HCT116 (cell line): ENCODE measurements at regions not wholly inside any gene's neighbourhood (a gene's known extent, or its start where the extent isn't known, plus 50 kb on each side); places are given as distances from the start of the nearest gene placed in this dataset.

Source experiments
- ATAC-seq: fragments of 200-7000 bp; cut with Tn5 transposase; 2 replicates; pipeline ENCODE4 v1.9.1; 2020; ENCODE audit warnings: mild to moderate bottlenecking, moderate library complexity
- BruUV-seq: library from RNA; stranded (reverse); fragments of 400-500 nt; replicated peaks from 2 replicates; lab custom pipeline; 2021; lab: Mats Ljungman, UMichigan
- CTCF ChIA-PET: fragments of 300-600 bp; sonication (Branson Sonifier 250); formaldehyde crosslinking; loops from one replicate; lab custom pipeline; 2021; ENCODE audit warnings: antibody characterized with exemption; lab: Charles Lee
- POLR2A ChIA-PET: fragments of 300-600, 350-600 bp; sonication (Branson Sonifier 250); formaldehyde crosslinking; loops from one replicate; lab custom pipeline; 2021; ENCODE audit warnings: antibody characterized with exemption; lab: Charles Lee
- RAD21 ChIA-PET, 2 experiments: fragments of 300-600 bp; sonication (Branson Sonifier 250); formaldehyde crosslinking; loops; one replicate each; lab custom pipeline; 2023; ENCODE audit warnings: low total read pairs in 2 of 2; ENCODE audit not compliant: uncharacterized antibody in 2 of 2, unreplicated experiment in 2 of 2, low non-redundant PET in 1 of 2; lab: Charles Lee
- DNase-seq: peaks from one replicate; pipeline ENCODE4 v3.0.0-alpha.2; 2010; ENCODE audit warnings: low read depth, low spot score
- H2AFZ ChIP-seq: fragments of 200-600 bp; shearing (Covaris generic), sonication (generic); 2 replicates; pipeline ENCODE4 v1.6.1; 2017; ENCODE audit warnings: low read depth, mixed run types, mixed read lengths, antibody characterized with exemption, low read length; ENCODE audit not compliant: poor library complexity, severe bottlenecking
- H3K27ac ChIP-seq: 2 replicates; pipeline ENCODE4 v1.5.1; 2012; ENCODE audit warnings: low read depth, low read length
- H3K27me3 ChIP-seq: fragments of 200-600 bp; sonication (generic); 2 replicates; pipeline ENCODE4 v1.6.1; 2016; ENCODE audit warnings: mixed run types, low read length, mixed read lengths; ENCODE audit not compliant: insufficient read depth
- H3K36me3 ChIP-seq, 2 experiments: fragments of 200-500 bp in 1 of 2; fragments of 200-600 bp in 1 of 2; sonication (Bioruptor generic) in 1 of 2; sonication (generic) in 1 of 2; 2 replicates each; pipeline versions ENCODE4 v1.5.1 to v1.6.1; 2014 to 2016; ENCODE audit warnings: low read length in 2 of 2, inconsistent platforms in 1 of 2, mixed read lengths in 1 of 2, mixed run types in 1 of 2; ENCODE audit not compliant: insufficient read depth in 2 of 2, control insufficient read depth in 1 of 2
- H3K4me1 ChIP-seq, 2 experiments: fragments of 200-600 bp in 1 of 2; sonication (generic) in 1 of 2; 2 replicates each; pipeline versions ENCODE4 v1.5.1 to v1.6.1; 2012 to 2017; ENCODE audit warnings: low read length in 2 of 2, inconsistent platforms in 1 of 2, mild to moderate bottlenecking in 1 of 2, mixed read lengths in 1 of 2, mixed run types in 1 of 2, moderate library complexity in 1 of 2; ENCODE audit not compliant: insufficient read depth in 2 of 2, control insufficient read depth in 1 of 2
- H3K4me2 ChIP-seq: fragments of 200-600 bp; sonication (generic); 2 replicates; pipeline ENCODE4 v1.6.1; 2017; ENCODE audit warnings: mixed run types, low read length, mixed read lengths
- H3K4me3 ChIP-seq, 2 experiments: fragments of 200-600 bp in 1 of 2; sonication (generic) in 1 of 2; replicated peaks in 1 of 2; 2 replicates each; pipeline ENCODE4 v1.5.1; 2011 to 2016; ENCODE audit warnings: low read length in 2 of 2, control low read depth in 1 of 2, low read depth in 1 of 2, mild to moderate bottlenecking in 1 of 2, mixed read lengths in 1 of 2, mixed run types in 1 of 2
- H3K79me2 ChIP-seq: fragments of 200-600 bp; sonication (generic); 2 replicates; pipeline ENCODE4 v1.6.1; 2017; ENCODE audit warnings: mild to moderate bottlenecking, mixed run types, low read length, moderate library complexity, mixed read lengths; ENCODE audit not compliant: insufficient read depth
- H3K9ac ChIP-seq: fragments of 200-600 bp; sonication (generic); 2 replicates; pipeline ENCODE4 v1.6.1; 2016; ENCODE audit warnings: low read length, mixed read lengths
- H3K9me2 ChIP-seq: fragments of 200-600 bp; sonication (generic), shearing (Covaris generic); 2 replicates; pipeline ENCODE4 v1.6.1; 2017; ENCODE audit warnings: mixed run types, mild to moderate bottlenecking, moderate library complexity; ENCODE audit not compliant: insufficient read depth
- H3K9me3 ChIP-seq, 2 experiments: fragments of 200-500 bp in 1 of 2; fragments of 200-600 bp in 1 of 2; sonication (Bioruptor generic) in 1 of 2; sonication (generic) in 1 of 2; 2 replicates each; pipeline ENCODE4 v1.6.1; 2014 to 2017; ENCODE audit warnings: low read length in 2 of 2, mixed read lengths in 2 of 2, inconsistent platforms in 1 of 2, low read depth in 1 of 2, mild to moderate bottlenecking in 1 of 2, mixed run types in 1 of 2, moderate library complexity in 1 of 2; ENCODE audit not compliant: control insufficient read depth in 1 of 2, insufficient read depth in 1 of 2
- H4K20me1 ChIP-seq: fragments of 200-600 bp; sonication (generic), shearing (Covaris generic); 2 replicates; pipeline ENCODE4 v1.6.1; 2017; ENCODE audit warnings: mixed run types, mild to moderate bottlenecking, moderate library complexity; ENCODE audit not compliant: insufficient read depth
- ATF3 ChIP-seq: IDR thresholded peaks from 2 replicates; pipeline ENCODE4 v1.6.1; 2012
- CBX3 ChIP-seq: IDR thresholded peaks from 2 replicates; pipeline ENCODE4 v1.6.1; 2012; ENCODE audit warnings: low read depth
- CEBPB ChIP-seq: IDR thresholded peaks from 2 replicates; pipeline ENCODE4 v1.6.1; 2012; ENCODE audit warnings: low read depth
- CTCF ChIP-seq, 3 experiments: fragments of 200-600 bp in 1 of 3; sonication (generic) in 1 of 3; IDR thresholded peaks in 2 of 3; conservative IDR thresholded peaks in 1 of 3; 2 replicates each; pipeline ENCODE4 v1.5.1; 2012 to 2017; ENCODE audit warnings: low read depth in 2 of 3, low read length in 2 of 3, antibody characterized with exemption in 1 of 3, borderline replicate concordance in 1 of 3, control low read depth in 1 of 3, mild to moderate bottlenecking in 1 of 3, mixed read lengths in 1 of 3, mixed run types in 1 of 3, moderate library complexity in 1 of 3; ENCODE audit not compliant: insufficient read depth in 1 of 3
- EGR1 ChIP-seq: IDR thresholded peaks from 2 replicates; pipeline ENCODE4 v1.6.1; 2012; ENCODE audit warnings: low read depth
- EZH2phosphoT487 ChIP-seq: fragments of 200-600 bp; IDR thresholded peaks from 2 replicates; pipeline ENCODE4 v1.6.1; 2018; ENCODE audit warnings: antibody characterized with exemption, borderline replicate concordance
- FOSL1 ChIP-seq: IDR thresholded peaks from 2 replicates; pipeline ENCODE4 v1.6.1; 2012; ENCODE audit warnings: low read depth
- JUND ChIP-seq: IDR thresholded peaks from 2 replicates; pipeline ENCODE4 v1.6.1; 2012
- POLR2A ChIP-seq: IDR thresholded peaks from 2 replicates; pipeline ENCODE4 v1.7.0; 2011; ENCODE audit warnings: borderline replicate concordance; ENCODE audit not compliant: insufficient read depth, insufficient read length; ENCODE audit errors: extremely low read depth
- POLR2AphosphoS5 ChIP-seq: IDR thresholded peaks from 2 replicates; pipeline ENCODE4 v1.6.1; 2011; ENCODE audit warnings: mild to moderate bottlenecking, low read depth, low read length, moderate library complexity
- RAD21 ChIP-seq: IDR thresholded peaks from 2 replicates; pipeline ENCODE4 v1.6.1; 2012; ENCODE audit warnings: low read depth, mild to moderate bottlenecking
- REST ChIP-seq: IDR thresholded peaks from 2 replicates; pipeline ENCODE4 v1.6.1; 2012; ENCODE audit warnings: low read depth
- SIN3A ChIP-seq: IDR thresholded peaks from 2 replicates; pipeline ENCODE4 v1.6.1; 2012; ENCODE audit warnings: low read depth
- SP1 ChIP-seq: IDR thresholded peaks from 2 replicates; pipeline ENCODE4 v1.6.1; 2012; ENCODE audit warnings: low read depth
- SRF ChIP-seq: IDR thresholded peaks from 2 replicates; pipeline ENCODE4 v1.6.1; 2012; ENCODE audit warnings: low read depth
- YY1 ChIP-seq: IDR thresholded peaks from 2 replicates; pipeline ENCODE4 v1.6.1; 2011; ENCODE audit warnings: low read length, low read depth, moderate library complexity, mild to moderate bottlenecking; ENCODE audit not compliant: insufficient replicate concordance; ENCODE audit errors: extremely low read depth
- ZNF274 ChIP-seq: fragments of 200-500 bp; sonication (Bioruptor generic); IDR thresholded peaks from 2 replicates; pipeline ENCODE4 v1.6.1; 2014; ENCODE audit warnings: mild to moderate bottlenecking, low read depth, low read length, inconsistent platforms
- intact Hi-C: fragments of 100-400 bp; cut with micrococcal nuclease; formaldehyde crosslinking; loops from 2 replicates; pipeline ENCODE4 v1.10.0; 2022

- Histone ChIP-seq H3K9me3 (no peaks in the 10 kb centered on the region), H3K4me2 (no peak overlapping the region), H3K36me3 (no peaks in the 10 kb centered on the region), H2AFZ (no peak overlapping the region), H3K9me2 (no peaks in the 10 kb centered on the region), H3K4me1 (no peaks in the 10 kb centered on the region), H3K27me3 (0 out of 2 replicates have a peak, but pooled peaks cover 2% of the 10 kb centered on the region), H3K9ac (no peak overlapping the region), H3K4me3 (no peak overlapping the region), H3K79me2 (no peaks in the 10 kb centered on the region), H4K20me1 (no peaks in the 10 kb centered on the region), H3K27ac (no peak overlapping the region)
- ChIA-PET POLR2A (no interaction called here), CTCF (no interaction called here), RAD21 (no interaction called here)
- BruUV-seq: no TSS peak
- DNase-seq (no peak), ATAC-seq (no peak)
- intact Hi-C loops: no loop called here
- TF ChIP-seq CBX3: no peak
- TF ChIP-seq POLR2AphosphoS5: no peak
These were observed 310.4 kb upstream of the NT5C1B start for GRCh38 chr2:18899725-18900124.

- POLR2A ChIA-PET: no interaction called here
- H3K9me3 ChIP-seq: no peaks in the 10 kb centered on the region
- no peak overlapping the region for H3K4me2 ChIP-seq
- H3K4me3 ChIP-seq: no peak overlapping the region
- no peak overlapping the region for H2AFZ ChIP-seq
- TF ChIP-seq ATF3 (no peak), CEBPB (no peak), POLR2A (no peak), CTCF (IDR thresholded peaks at IDR 0.05 in 2 of 3, conservative IDR thresholded peaks at IDR 0.05 in 1 of 3; ENCODE audit: borderline replicate concordance in 1 of 3, insufficient read depth in 1 of 3, low read depth in 2 of 3, low read length in 2 of 3) (no peak), SP1 (no peak), EZH2phosphoT487 (no peak), RAD21 (no peak), ZNF274 (no peak), JUND (no peak), FOSL1 (no peak), SIN3A (no peak), EGR1 (no peak), REST (no peak), YY1 (no peak), SRF (no peak), POLR2AphosphoS5 (no peak), CBX3 (no peak)
- ATAC-seq: no peak
- 0 out of 2 replicates have a peak, but pooled peaks cover 2% of the 10 kb centered on the region for H3K27me3 ChIP-seq
- no peaks in the 10 kb centered on the region for H3K9me2 ChIP-seq
- H3K4me1 ChIP-seq: no peaks in the 10 kb centered on the region
- BruUV-seq: no TSS peak
- RAD21 ChIA-PET: no interaction called here
- CTCF ChIA-PET: no interaction called here
- no peaks in the 10 kb centered on the region for H3K79me2 ChIP-seq
- intact Hi-C loops: no loop called here
- H3K36me3 ChIP-seq: no peaks in the 10 kb centered on the region
- DNase-seq: no peak
- no peaks in the 10 kb centered on the region for H4K20me1 ChIP-seq
- H3K9ac ChIP-seq: no peak overlapping the region
- no peak overlapping the region for H3K27ac ChIP-seq
These were observed 308.9 kb upstream of the NT5C1B start for GRCh38 chr2:18898271-18898670.
